GM18858 (cell line): ENCODE measurements at regions not wholly inside any gene's neighbourhood (a gene's known extent, or its start where the extent isn't known, plus 50 kb on each side); places are given as distances from the start of the nearest gene placed in this dataset.
"Not testable (repeated sequence)": the region's sequence is repeated elsewhere in the genome, so short reads cannot be mapped to it uniquely, and the experiment has no call there.

Source experiments
- ATAC-seq: cut with Tn5 transposase; IDR thresholded peaks from one replicate; pipeline ENCODE4 v1.9.1; 2021; ENCODE audit not compliant: unreplicated experiment

DNA sequence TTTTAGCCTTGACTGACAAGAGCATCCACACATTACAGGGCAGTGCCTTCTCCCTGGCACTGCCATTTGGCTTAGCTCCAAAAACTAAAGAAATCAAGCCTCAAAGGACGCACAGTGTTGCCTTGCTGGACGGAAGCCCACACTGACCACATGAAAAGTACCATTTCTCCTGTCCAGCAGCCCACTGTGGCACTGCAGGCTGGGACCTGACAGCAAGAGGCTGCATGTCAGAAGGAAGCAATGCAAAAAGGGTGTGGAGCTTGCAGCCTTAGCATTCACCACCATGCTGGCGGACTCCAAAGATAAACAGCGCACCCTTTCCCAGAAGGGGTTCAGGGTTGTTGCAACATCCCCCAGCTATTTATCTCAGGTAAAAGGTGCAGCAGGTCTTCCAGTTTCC, 109.3 kb upstream of the BMAL1 start:
- ATAC-seq, result no peak

- ATAC-seq, result no peak
Measured at GRCh38 chr11:13169709-13170108, 107.9 kb upstream of the BMAL1 start.

- ATAC-seq, result no peak
Measured at GRCh38 chr11:13174090-13174489, 103.5 kb upstream of the BMAL1 start.

DNA sequence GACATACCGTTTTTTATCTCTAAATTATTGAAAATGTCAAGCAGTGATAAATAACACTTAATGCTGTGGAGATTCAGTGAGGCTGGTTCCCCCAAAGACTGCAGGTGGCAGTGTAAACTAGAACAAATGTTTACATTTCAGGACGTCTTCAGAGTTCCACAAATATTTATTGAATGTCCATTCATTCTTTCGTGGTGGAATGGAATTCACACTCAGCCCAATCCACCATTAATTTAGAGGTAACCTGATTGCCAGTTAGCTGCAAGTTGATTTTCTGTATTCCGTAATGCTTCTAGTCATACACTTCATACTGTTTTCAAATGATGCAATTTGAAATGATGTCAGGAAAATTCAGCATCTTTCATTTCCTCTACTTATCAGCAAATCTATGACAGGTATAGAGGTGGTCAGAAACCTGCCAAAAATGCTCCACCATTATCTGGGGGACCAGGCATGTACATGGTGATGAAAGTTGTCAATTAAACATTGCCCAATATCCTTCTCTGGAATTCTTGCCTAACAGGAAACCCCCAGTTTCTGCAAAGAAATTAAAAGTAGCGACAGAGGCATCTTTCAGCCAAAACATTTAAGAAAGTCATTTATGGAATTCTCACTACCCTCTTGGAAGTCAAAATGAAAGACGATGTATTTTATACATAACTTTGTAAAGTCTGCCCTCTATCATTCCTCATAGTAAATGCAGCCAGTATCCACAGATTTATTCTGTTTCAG, 94.3 kb upstream of the BMAL1 start:
- ATAC-seq, result no peak

DNA sequence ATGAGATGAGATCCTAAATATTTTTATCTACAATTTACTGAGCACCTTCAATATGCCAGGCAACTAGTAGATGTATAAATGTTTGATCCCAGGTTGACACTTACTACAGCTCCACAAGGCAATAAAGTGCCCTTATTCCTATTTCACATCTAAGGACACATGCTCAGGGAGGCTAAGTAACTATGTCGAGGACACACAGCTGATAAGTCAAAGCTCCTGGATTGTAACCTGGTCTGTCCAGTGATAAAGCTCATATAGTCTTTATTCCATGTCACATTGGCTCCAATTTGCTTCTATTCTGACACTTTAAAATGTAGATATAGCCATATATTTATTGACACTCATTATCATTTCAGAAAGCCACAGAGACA, 93.8 kb upstream of the BMAL1 start:
- ATAC-seq, result no peak

DNA sequence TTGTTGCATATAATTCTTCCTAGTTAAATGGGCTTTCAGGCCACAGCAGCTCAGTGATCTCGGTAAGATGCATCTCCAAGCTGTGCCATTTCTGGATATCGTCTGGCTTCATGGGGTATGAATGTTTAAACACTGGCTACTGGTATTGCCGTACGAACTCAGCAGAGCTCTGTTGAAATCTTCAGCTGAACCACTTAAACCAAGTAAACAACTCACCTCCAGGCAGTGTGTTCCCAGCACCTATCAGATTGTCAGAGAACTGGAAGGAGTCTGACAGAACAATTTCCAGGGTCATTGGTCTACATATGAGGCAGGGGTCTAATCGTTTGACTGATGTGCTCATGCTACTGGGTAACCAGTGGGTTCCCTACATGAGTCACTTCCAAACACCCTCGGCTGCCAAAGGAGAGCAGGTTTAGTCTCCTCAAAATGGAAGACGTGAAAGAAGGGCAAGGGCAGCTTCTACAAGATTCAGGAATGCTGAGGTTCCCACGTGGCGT, 93.2 kb upstream of the BMAL1 start:
- no peak for ATAC-seq

- ATAC-seq, result no peak
Measured at GRCh38 chr11:13188179-13188578, 89.4 kb upstream of the BMAL1 start.

GRCh38 chr11:13189561-13190426, 87.8 kb upstream of the BMAL1 start:
- no peak for ATAC-seq

GRCh38 chr11:13193613-13194012, 84.0 kb upstream of the BMAL1 start:
- no peak for ATAC-seq

GRCh38 chr11:13197374-13197773, 80.2 kb upstream of the BMAL1 start:
- not testable (repeated sequence) for ATAC-seq

DNA sequence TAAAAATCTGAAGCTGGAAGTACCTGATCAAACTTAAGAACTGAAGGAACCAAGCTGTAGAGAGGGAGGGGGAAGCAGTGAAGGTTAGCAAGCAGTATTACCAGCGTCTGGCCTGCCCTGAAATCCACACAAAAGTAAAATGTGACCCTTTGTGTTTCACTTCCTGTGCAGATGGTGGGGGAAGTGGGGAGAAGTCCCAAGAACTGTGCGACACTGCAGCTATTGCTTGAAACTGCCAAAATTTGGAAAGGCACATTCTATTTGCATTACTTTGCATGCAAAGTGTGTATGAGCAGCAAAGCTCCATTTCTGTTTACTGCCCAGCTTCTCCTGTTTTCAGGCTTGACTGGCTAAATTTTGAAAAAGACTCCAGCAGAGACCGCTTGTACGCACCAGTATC, 72.1 kb upstream of the BMAL1 start:
- peak; percentile 59 for ATAC-seq

DNA sequence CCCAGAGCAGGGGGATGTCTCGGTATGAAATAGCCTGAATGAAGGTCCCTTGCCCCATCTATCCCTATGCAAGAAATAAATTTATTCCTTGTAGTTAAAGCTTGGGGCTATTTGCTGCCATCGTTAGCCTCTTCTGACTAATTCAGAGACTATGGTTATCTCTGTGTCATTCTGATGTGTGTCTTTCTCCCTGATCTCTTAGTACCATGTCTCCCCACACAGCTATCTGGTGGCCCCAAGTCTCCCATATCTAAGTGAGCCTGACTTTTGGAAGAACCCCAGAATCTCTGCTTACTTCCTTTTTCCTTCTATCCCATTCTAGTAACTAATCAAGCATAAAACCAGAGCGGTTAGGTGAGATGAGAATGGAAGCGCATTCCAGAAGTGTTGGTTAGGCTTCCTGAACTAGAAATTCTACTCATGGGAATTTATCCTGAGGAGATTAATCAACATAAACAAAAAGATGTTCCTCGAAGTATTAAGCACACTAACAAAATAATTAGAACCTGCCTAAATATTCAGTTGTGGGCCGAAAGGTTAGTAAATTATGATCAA, 71.4 kb upstream of the BMAL1 start:
- peak; percentile 42 for ATAC-seq

DNA sequence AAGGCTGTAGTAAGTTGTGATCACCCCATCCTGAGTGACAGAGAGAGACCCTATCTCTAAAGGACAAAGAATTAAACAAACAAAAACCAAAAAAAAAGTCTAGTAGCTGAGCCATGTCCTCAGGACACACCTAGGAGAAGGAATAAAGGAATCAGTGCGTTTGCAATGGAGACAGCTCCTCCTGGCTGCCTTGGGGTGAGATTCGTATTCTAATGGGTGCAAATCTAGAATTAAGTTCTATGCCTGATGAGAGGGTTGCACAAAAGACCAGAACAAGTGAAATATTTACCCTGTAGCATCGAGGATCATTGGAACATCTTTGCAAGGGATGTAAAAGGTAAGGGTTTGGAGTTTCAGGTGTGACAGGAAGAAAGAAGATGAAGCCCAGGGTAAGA, 70.3 kb upstream of the BMAL1 start:
- no peak for ATAC-seq

DNA sequence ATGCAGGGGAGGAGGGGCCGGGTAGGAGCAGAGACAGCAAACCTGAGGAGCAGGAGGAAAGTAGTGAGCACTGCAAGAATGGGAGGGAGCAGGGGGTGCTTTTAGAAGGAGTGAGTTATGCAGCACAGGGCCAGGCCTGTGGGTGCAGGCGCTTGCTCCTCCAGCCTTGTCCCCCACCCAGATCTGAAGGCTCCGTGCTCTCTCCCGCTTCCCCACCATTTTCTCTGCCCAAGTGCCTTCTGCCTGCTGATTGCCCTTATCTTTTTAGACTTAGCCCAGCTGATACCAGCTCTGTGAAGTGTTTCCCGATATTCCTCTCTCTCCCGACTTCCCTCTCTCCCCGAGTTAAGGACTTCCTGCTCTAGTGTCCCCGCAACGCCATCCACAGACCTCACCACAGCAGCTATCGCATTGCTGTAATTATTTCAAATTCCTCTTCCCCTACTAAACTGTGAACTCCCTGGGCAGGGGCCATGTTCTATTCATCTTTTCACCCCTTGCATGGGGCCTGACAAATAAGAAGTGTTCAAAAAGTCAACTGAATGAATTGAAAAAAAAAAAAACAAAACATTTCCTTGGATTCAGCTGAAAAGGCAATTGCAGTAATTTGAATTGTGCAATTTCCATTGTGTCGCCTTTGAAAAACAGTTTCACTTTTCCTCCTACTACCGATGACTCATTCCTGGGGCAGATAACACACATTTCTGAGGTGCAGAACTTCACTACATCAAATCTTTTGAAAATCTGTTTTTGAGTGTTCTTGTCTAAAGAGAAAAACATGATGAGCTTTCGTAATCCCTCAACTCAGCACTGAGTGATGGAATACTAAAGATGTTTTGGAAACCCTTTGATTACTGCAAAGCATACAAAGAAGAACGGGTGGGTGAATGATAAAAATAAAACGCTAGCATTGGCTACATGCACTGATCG, 69.7 kb upstream of the BMAL1 start:
- ATAC-seq, result no peak

DNA sequence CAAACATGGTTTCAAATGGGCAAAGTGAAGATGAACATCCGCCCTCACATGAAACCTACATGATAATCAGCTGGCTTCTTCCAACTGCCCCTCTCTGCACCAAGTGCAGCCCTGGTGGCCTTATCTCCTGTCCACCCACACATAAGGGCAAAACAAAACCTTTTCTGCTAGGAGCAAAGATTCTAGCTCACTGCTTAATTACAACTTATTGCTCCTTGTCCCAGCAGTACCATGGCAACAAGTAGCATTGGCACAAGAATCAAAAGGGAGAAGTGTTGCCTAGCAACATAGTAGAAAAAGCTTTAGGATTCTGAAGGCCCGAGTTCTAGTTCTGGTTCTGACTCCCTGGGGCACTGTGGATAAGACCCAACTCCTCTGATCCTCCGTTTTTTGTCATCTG, 68.7 kb upstream of the BMAL1 start:
- ATAC-seq, result no peak

- ATAC-seq, result no peak
Measured at GRCh38 chr11:13209379-13209778, 68.2 kb upstream of the BMAL1 start.

- ATAC-seq, result no peak
Measured at GRCh38 chr11:13210424-13210823, 67.2 kb upstream of the BMAL1 start.

- ATAC-seq, result no peak
Measured at GRCh38 chr11:13214276-13214675, 63.3 kb upstream of the BMAL1 start.

- no peak for ATAC-seq
Measured at GRCh38 chr11:13215149-13215548, 62.4 kb upstream of the BMAL1 start.

GRCh38 chr11:13216019-13216710, 61.4 kb upstream of the BMAL1 start:
- no peak for ATAC-seq
